ENCODE measurements at regions not wholly inside any gene's neighbourhood (a gene's known extent, or its start where the extent isn't known, plus 50 kb on each side); places are given as distances from the start of the nearest gene placed in this dataset.
A peak's percentile ranks its signal among the peaks of the same experiment; 100 is the strongest.

- no peak for DNase-seq (ENCODE audit: extremely low read depth, low read depth, low spot score)
Observed at GRCh38 chr2:40507432-40507831, 55.5 kb upstream of the SLC8A1 start.

GRCh38 chr2:40510304-40510703 is 58.4 kb upstream of the SLC8A1 start:
- no peak for DNase-seq (ENCODE audit: extremely low read depth, low read depth, low spot score)

- DNase-seq (ENCODE audit: extremely low read depth, low read depth, low spot score) = peak; percentile 41
Observed at GRCh38 chr2:40511661-40512213, 59.8 kb upstream of the SLC8A1 start.

- no peak for DNase-seq (ENCODE audit: extremely low read depth, low read depth, low spot score)
Observed at GRCh38 chr2:40512256-40512655, 60.4 kb upstream of the SLC8A1 start.

GRCh38 chr2:40513201-40513600 is 61.3 kb upstream of the SLC8A1 start:
- DNase-seq (ENCODE audit: extremely low read depth, low read depth, low spot score) = no peak

- DNase-seq (ENCODE audit: extremely low read depth, low read depth, low spot score) = no peak
Observed at GRCh38 chr2:40516604-40517003, 64.7 kb upstream of the SLC8A1 start.

- DNase-seq (ENCODE audit: extremely low read depth, low read depth, low spot score) = no peak
Observed at GRCh38 chr2:40528564-40528963, 76.7 kb upstream of the SLC8A1 start.

- no peak for DNase-seq (ENCODE audit: extremely low read depth, low read depth, low spot score)
Observed at GRCh38 chr2:40531359-40531758, 79.5 kb upstream of the SLC8A1 start.

GRCh38 chr2:40534528-40534927 is 82.6 kb upstream of the SLC8A1 start:
- no peak for DNase-seq (ENCODE audit: extremely low read depth, low read depth, low spot score)

GRCh38 chr2:40535972-40536371 is 84.1 kb upstream of the SLC8A1 start:
- no peak for DNase-seq (ENCODE audit: extremely low read depth, low read depth, low spot score)

GRCh38 chr2:40540026-40540425 is 88.1 kb upstream of the SLC8A1 start:
- DNase-seq (ENCODE audit: extremely low read depth, low read depth, low spot score) = no peak

GRCh38 chr2:40543381-40543780 is 91.5 kb upstream of the SLC8A1 start:
- DNase-seq (ENCODE audit: extremely low read depth, low read depth, low spot score) = no peak

GRCh38 chr2:40544072-40544471 is 92.2 kb upstream of the SLC8A1 start:
- no peak for DNase-seq (ENCODE audit: extremely low read depth, low read depth, low spot score)

GRCh38 chr2:40545645-40546044 is 93.8 kb upstream of the SLC8A1 start:
- no peak for DNase-seq (ENCODE audit: extremely low read depth, low read depth, low spot score)

- DNase-seq (ENCODE audit: extremely low read depth, low read depth, low spot score) = no peak
Observed at GRCh38 chr2:40546439-40547191, 94.7 kb upstream of the SLC8A1 start.

GRCh38 chr2:40548521-40548920 is 96.6 kb upstream of the SLC8A1 start:
- DNase-seq (ENCODE audit: extremely low read depth, low read depth, low spot score) = no peak

- no peak for DNase-seq (ENCODE audit: extremely low read depth, low read depth, low spot score)
Observed at GRCh38 chr2:40550085-40550484, 98.2 kb upstream of the SLC8A1 start.

GRCh38 chr2:40551081-40551480 is 99.2 kb upstream of the SLC8A1 start:
- DNase-seq (ENCODE audit: extremely low read depth, low read depth, low spot score) = no peak

- DNase-seq (ENCODE audit: extremely low read depth, low read depth, low spot score) = peak; percentile 25
Observed at GRCh38 chr2:40554665-40555294, 102.9 kb upstream of the SLC8A1 start.

GRCh38 chr2:40556293-40556692 is 104.4 kb upstream of the SLC8A1 start:
- no peak for DNase-seq (ENCODE audit: extremely low read depth, low read depth, low spot score)

GRCh38 chr2:40556739-40557138 is 104.8 kb upstream of the SLC8A1 start:
- DNase-seq (ENCODE audit: extremely low read depth, low read depth, low spot score) = no peak

GRCh38 chr2:40558761-40559160 is 106.9 kb upstream of the SLC8A1 start:
- no peak for DNase-seq (ENCODE audit: extremely low read depth, low read depth, low spot score)

Data from glomerular endothelial cell (primary cell).